ENCODE measurements at regions not wholly inside any gene's neighbourhood (a gene's known extent, or its start where the extent isn't known, plus 50 kb on each side); places are given as distances from the start of the nearest gene placed in this dataset.

- Histone ChIP-seq H2BK20ac (ENCODE audit: low read depth, low read length) (no peak overlapping the region), H3K9me1 (ENCODE audit: insufficient read depth, low read length) (no peaks in the 10 kb centered on the region), H3K27me3 (ENCODE audit: control insufficient read depth, insufficient read depth, low read length) (no peaks in the 10 kb centered on the region), H2BK5ac (ENCODE audit: low read depth, low read length, poor library complexity, severe bottlenecking) (no peak overlapping the region), H3K4ac (ENCODE audit: low read depth, low read length) (no peak overlapping the region), H3K14ac (replicated peaks; ENCODE audit: low read depth, low read length) (no peak overlapping the region), H2BK120ac (ENCODE audit: low read depth, low read length) (no peak overlapping the region), H3K18ac (ENCODE audit: low read depth, low read length) (no peak overlapping the region), H3K4me2 (ENCODE audit: low read depth, low read length) (no peak overlapping the region), H3K4me1 (ENCODE audit: control insufficient read depth, insufficient read depth, low read length) (no peaks in the 10 kb centered on the region), H3K56ac (ENCODE audit: extremely low read depth, insufficient read depth, low read length) (no peak overlapping the region), H2BK15ac (ENCODE audit: low read depth, low read length) (no peak overlapping the region), H4K8ac (ENCODE audit: low read depth in 2 of 2, low read length in 2 of 2) (no peak overlapping the region), H4K5ac (ENCODE audit: low read depth, low read length) (no peak overlapping the region), H3K9me3 (ENCODE audit: control insufficient read depth, insufficient read depth, low read length) (0 out of 2 replicates have a peak, but pooled peaks cover 2% of the 10 kb centered on the region), H3K9ac (ENCODE audit: low read depth, low read length) (no peak overlapping the region), H3K27ac (ENCODE audit: insufficient read depth, low read length) (no peak overlapping the region), H3K23ac (ENCODE audit: low read depth, low read length) (no peak overlapping the region), H3K36me3 (ENCODE audit: control insufficient read depth, insufficient read depth, low read length) (no peaks in the 10 kb centered on the region), H2AFZ (replicated peaks; ENCODE audit: low read length, poor library complexity) (no peak overlapping the region), H4K91ac (ENCODE audit: insufficient read depth, low read depth, low read length) (no peak overlapping the region), H2AK9ac (replicated peaks; ENCODE audit: low read depth, low read length, poor library complexity) (no peak overlapping the region), H3K4me3 (ENCODE audit: insufficient read depth, low read depth, low read length) (no peak overlapping the region), H2AK5ac (ENCODE audit: low read depth, low read length) (no peak overlapping the region), H4K20me1 (ENCODE audit: insufficient read depth, low read length) (no peaks in the 10 kb centered on the region), H3K79me1 (ENCODE audit: low read depth in 1 of 2, low read length in 2 of 2) (no peaks in the 10 kb centered on the region)
- in situ Hi-C loops (cut with MboI; ENCODE audit: low sequenced_read_pairs) (no loop called here), intact Hi-C loops (cut with micrococcal nuclease) (no loop called here), dilution Hi-C loops (cut with HindIII; ENCODE audit: low sequenced_read_pairs, unreplicated experiment) (no loop called here)
- no CpG with 5 or more reads among the region's 1 CpG for WGBS, 2 experiments (ENCODE audit: extremely low coverage in 2 of 2, insufficient read length in 1 of 2)
- BruUV-seq (replicated peaks): no TSS peak
- ChIA-PET CTCF (no interaction called here), POLR2A (ENCODE audit: unreplicated experiment) (no interaction called here)
- no peak for DNase-seq
- no peak for ATAC-seq (ENCODE audit: low read depth)
- TF ChIP-seq ELK1 (IDR thresholded peaks at IDR 0.05; ENCODE audit: borderline replicate concordance, low read depth, low read length) (no peak), RCOR1 (IDR thresholded peaks at IDR 0.05; ENCODE audit: insufficient replicate concordance, low read length) (no peak), RFX5 (IDR thresholded peaks at IDR 0.05; ENCODE audit: low read depth, low read length) (no peak), BHLHE40 (IDR thresholded peaks at IDR 0.05; ENCODE audit: low read depth, low read length) (no peak), POLR2A (IDR thresholded peaks at IDR 0.05; ENCODE audit: low read depth, low read length) (no peak), MXI1 (IDR thresholded peaks at IDR 0.05; ENCODE audit: borderline replicate concordance, low read depth, low read length) (no peak), CEBPB (IDR thresholded peaks at IDR 0.05; ENCODE audit: low read depth, low read length) (no peak), CHD1 (IDR thresholded peaks at IDR 0.05; ENCODE audit: low read depth, low read length) (no peak), MAZ (IDR thresholded peaks at IDR 0.05; ENCODE audit: borderline replicate concordance, low read depth, low read length) (no peak)
Measured at GRCh38 chr4:12408364-12408763, 979.7 kb upstream of the HS3ST1 start.
